WTC11 (cell line): ENCODE measurements at regions not wholly inside any gene's neighbourhood (a gene's known extent, or its start where the extent isn't known, plus 50 kb on each side); places are given as distances from the start of the nearest gene placed in this dataset.

Experiments used
- ARID4B ChIP-seq: sonication (generic); formaldehyde crosslinking; IDR thresholded peaks from 2 replicates; pipeline ENCODE4 v1.8.0; 2023; ENCODE audit warnings: missing genetic modification reagents, mild to moderate bottlenecking, borderline replicate concordance
- CREB1 ChIP-seq: sonication (generic); formaldehyde crosslinking; IDR thresholded peaks from 2 replicates; pipeline ENCODE4 v1.8.0; 2023; ENCODE audit warnings: mild to moderate bottlenecking, missing genetic modification reagents

DNA sequence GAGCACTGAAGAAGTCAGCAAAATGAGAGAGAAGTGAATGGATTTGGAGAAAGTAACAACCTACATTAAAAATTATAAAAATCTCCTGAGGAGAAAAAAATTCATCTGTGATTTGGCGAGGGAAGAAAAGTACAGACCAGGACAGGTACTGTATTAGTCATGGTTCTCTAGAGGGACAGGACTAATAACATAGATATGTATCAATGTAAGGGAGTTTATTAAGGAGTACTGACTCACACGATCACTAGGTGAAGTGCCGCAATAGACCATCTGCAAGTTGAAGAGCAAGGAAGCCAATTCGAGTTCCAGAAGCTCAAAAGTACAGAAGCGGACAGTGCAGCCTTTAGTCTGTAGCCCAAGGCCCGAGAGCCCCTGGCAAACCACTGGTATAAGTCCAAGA, 1004.4 kb upstream of the ALCAM start:
- TF ChIP-seq CREB1 (CRISPR knock-in tag) (no peak), ARID4B (no peak)
